ENCODE measurements at regions not wholly inside any gene's neighbourhood (a gene's known extent, or its start where the extent isn't known, plus 50 kb on each side); places are given as distances from the start of the nearest gene placed in this dataset.

DNA sequence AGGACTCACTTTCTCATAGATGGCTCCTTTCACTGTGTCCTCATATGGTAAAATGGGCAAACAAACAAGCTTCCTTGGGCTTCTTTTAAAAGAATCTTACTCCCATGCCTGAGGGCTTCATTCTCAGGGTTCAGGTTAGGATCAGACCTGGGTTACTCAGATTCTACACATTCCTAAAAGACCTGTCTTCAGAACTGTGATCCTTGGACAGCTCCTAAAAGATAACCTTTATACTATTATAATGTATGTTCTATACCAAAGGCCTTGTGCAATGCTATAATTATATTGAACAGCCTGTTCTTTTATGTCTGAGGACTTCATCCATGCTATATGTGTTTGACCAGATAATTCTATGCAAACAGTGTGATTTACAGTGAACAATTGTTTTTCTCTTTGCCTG, 264.4 kb upstream of the CDH10 start:
- Histone ChIP-seq H3K4me2 (no peak overlapping the region), H3K9me3 (no peaks in the 10 kb centered on the region), H3K4me3 (no peak overlapping the region), H3K27ac (no peak overlapping the region), H3K4me1 (no peaks in the 10 kb centered on the region)
- no peak for DNase-seq (ENCODE audit: low read depth in 1 of 2, low spot score in 1 of 2)
- no peak for ATAC-seq
- ChIA-PET CTCF (no interaction called here), POLR2A (no interaction called here)
- TF ChIP-seq MAZ (IDR thresholded peaks at IDR 0.05; ENCODE audit: borderline replicate concordance, low read depth, low read length) (no peak), CEBPB (IDR thresholded peaks at IDR 0.05) (no peak)
- TF ChIP-seq, protein P1, sequence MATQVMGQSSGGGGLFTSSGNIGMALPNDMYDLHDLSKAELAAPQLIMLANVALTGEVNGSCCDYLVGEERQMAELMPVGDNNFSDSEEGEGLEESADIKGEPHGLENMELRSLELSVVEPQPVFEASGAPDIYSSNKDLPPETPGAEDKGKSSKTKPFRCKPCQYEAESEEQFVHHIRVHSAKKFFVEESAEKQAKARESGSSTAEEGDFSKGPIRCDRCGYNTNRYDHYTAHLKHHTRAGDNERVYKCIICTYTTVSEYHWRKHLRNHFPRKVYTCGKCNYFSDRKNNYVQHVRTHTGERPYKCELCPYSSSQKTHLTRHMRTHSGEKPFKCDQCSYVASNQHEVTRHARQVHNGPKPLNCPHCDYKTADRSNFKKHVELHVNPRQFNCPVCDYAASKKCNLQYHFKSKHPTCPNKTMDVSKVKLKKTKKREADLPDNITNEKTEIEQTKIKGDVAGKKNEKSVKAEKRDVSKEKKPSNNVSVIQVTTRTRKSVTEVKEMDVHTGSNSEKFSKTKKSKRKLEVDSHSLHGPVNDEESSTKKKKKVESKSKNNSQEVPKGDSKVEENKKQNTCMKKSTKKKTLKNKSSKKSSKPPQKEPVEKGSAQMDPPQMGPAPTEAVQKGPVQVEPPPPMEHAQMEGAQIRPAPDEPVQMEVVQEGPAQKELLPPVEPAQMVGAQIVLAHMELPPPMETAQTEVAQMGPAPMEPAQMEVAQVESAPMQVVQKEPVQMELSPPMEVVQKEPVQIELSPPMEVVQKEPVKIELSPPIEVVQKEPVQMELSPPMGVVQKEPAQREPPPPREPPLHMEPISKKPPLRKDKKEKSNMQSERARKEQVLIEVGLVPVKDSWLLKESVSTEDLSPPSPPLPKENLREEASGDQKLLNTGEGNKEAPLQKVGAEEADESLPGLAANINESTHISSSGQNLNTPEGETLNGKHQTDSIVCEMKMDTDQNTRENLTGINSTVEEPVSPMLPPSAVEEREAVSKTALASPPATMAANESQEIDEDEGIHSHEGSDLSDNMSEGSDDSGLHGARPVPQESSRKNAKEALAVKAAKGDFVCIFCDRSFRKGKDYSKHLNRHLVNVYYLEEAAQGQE (IDR thresholded peaks at IDR 0.05), result peak; percentile 23; the same call in 1 of the 2 replicates
- no peak for FAIRE-seq

DNA sequence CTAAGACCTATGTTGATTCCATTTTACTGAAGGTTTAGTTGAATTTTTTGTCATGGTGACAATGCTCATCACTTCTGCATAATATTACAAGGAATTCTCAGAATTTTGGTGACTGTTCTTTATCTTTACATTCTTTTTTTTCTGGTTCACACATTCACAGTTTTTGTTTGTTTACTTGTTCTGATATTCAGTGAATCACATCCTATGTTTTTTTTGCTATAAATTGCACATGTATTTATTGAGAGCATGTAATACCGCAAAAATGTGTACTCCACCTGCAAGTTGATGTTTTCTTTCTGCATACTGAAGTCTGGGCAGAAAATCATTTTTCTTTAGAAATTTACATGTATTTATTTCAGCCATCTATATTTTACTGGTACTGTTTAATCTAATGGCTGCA, 261.9 kb upstream of the CDH10 start:
- CTCF ChIA-PET, result no interaction called here
- ATAC-seq (no peak), DNase-seq (ENCODE audit: low read depth in 1 of 2, low spot score in 1 of 2) (no peak), FAIRE-seq (no peak)
- Histone ChIP-seq H3K4me1 (no peaks in the 10 kb centered on the region), H3K27ac (no peak overlapping the region), H3K4me3 (no peak overlapping the region), H3K9me3 (no peaks in the 10 kb centered on the region), H3K4me2 (no peak overlapping the region)
- 8% methylated on average over 1 of the region's 1 CpG for WGBS (ENCODE audit: missing lambda C conversion rate)
- POLR2A ChIA-PET, result no interaction called here
- no peak for TF ChIP-seq TFCP2L1 (CRISPR knock-in tag; IDR thresholded peaks at IDR 0.05)
- TF ChIP-seq JUN (IDR thresholded peaks at IDR 0.05), result no peak
- TF ChIP-seq CEBPB (IDR thresholded peaks at IDR 0.05), result no peak
- TF ChIP-seq CBX2 (IDR thresholded peaks at IDR 0.05; ENCODE audit: borderline replicate concordance, low read depth), result no peak
- TF ChIP-seq RFX5 (IDR thresholded peaks at IDR 0.05), result no peak
- no peak for TF ChIP-seq MAFK (IDR thresholded peaks at IDR 0.05; ENCODE audit: partially characterized antibody)
- TF ChIP-seq CHD2 (IDR thresholded peaks at IDR 0.05; ENCODE audit: low read length, partially characterized antibody), result no peak
- TF ChIP-seq TP53 (CRISPR knock-in tag; IDR thresholded peaks at IDR 0.05), result no peak
- no peak for TF ChIP-seq GATA3 (IDR thresholded peaks at IDR 0.05; ENCODE audit: borderline replicate concordance)

DNA sequence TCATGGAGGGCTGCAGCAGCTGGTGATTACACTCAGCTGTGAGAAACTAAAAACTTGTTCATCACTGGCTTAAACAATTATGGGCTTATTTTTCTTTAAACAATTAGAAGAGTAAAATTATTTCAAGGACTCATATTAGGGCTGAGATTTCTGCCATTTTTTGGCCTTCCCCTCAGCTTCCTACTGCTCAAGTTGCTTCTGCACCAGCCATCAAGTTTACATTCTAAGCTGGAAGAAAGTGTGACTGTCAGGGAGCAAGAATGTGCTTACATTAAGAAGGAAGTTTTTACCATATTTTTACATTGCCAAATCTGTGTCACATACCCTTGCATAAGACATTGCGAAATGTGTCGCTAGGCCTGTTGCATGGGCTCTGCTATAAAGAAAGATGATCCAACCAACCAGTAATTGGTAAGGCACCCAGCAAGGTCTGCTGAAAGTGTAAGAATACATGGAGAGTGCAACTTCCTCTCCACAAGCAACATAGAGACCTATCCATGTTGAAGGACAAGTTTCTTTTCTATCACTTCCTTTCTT, 260.3 kb upstream of the CDH10 start:
- FAIRE-seq (no peak), DNase-seq (ENCODE audit: low read depth in 1 of 2, low spot score in 1 of 2) (peak in 1 of 2 experiments; percentile 1), ATAC-seq (no peak)
- H3K9me3 ChIP-seq, result no peaks in the 10 kb centered on the region
- H3K4me1 ChIP-seq, result no peaks in the 10 kb centered on the region
- 34% methylated on average over 2 of the region's 2 CpGs for WGBS (ENCODE audit: missing lambda C conversion rate)
- no peak for TF ChIP-seq EP300 (IDR thresholded peaks at IDR 0.05)
- no peak for TF ChIP-seq ESRRA (IDR thresholded peaks at IDR 0.05; ENCODE audit: borderline replicate concordance, low read length)
- no peak for TF ChIP-seq EHF (CRISPR knock-in tag; IDR thresholded peaks at IDR 0.05)
- TF ChIP-seq JUN (IDR thresholded peaks at IDR 0.05), result no peak
- no peak for TF ChIP-seq MYC (IDR thresholded peaks at IDR 0.05; ENCODE audit: borderline replicate concordance, low read length)
- ChIA-PET POLR2A (no interaction called here), CTCF (no interaction called here)
- no peak overlapping the region for H3K4me2 ChIP-seq
- H3K27ac ChIP-seq, result no peak overlapping the region
- no peak overlapping the region for H3K4me3 ChIP-seq

DNA sequence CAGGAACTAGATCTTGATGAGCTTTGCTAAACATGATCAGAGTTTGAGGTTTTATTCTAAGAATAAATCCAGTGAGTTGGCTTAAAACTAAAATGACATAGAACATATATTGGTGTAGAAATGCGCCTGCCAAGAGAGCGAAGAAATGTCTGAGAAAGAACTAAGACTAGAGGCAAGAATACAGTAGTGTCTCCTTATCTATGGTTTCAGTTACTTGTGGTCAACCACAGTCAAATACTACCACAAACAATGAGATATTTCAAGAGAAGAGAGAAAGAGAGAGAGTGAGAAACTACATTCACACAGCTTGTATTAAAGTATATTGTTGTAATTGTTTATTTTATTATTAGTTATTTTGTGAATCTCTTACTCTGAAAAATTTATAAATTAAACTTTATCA, 254.4 kb upstream of the CDH10 start:
- no peak for FAIRE-seq

More for the DNA sequence above, 254.4 kb upstream of the CDH10 start:
- ATAC-seq, result no peak
- no peaks in the 10 kb centered on the region for H3K9me3 ChIP-seq
- H3K27ac ChIP-seq, result no peak overlapping the region
- no peak overlapping the region for H3K4me3 ChIP-seq
- no peaks in the 10 kb centered on the region for H3K4me1 ChIP-seq
- TF ChIP-seq CBX2 (IDR thresholded peaks at IDR 0.05; ENCODE audit: borderline replicate concordance, low read depth) (no peak), NPAS2 (CRISPR knock-in tag; IDR thresholded peaks at IDR 0.05; ENCODE audit: borderline replicate concordance) (no peak), BHLHE40 (IDR thresholded peaks at IDR 0.05; ENCODE audit: low read depth, low read length) (no peak), JUNB (IDR thresholded peaks at IDR 0.05) (no peak), EHMT2 (IDR thresholded peaks at IDR 0.05; ENCODE audit: low read depth) (no peak), CHD4 (IDR thresholded peaks at IDR 0.05; ENCODE audit: borderline replicate concordance) (no peak), KDM1A (IDR thresholded peaks at IDR 0.05; ENCODE audit: low read depth) (no peak), ZC3H11A (IDR thresholded peaks at IDR 0.05) (no peak)
- TF ChIP-seq, protein P2, sequence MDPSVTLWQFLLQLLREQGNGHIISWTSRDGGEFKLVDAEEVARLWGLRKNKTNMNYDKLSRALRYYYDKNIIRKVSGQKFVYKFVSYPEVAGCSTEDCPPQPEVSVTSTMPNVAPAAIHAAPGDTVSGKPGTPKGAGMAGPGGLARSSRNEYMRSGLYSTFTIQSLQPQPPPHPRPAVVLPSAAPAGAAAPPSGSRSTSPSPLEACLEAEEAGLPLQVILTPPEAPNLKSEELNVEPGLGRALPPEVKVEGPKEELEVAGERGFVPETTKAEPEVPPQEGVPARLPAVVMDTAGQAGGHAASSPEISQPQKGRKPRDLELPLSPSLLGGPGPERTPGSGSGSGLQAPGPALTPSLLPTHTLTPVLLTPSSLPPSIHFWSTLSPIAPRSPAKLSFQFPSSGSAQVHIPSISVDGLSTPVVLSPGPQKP (IDR thresholded peaks at IDR 0.05; ENCODE audit: low read depth, low read length), result no peak
- ChIA-PET CTCF (no interaction called here), POLR2A (no interaction called here)
- 41% methylated on average over 2 of the region's 2 CpGs for WGBS (ENCODE audit: missing lambda C conversion rate)
- H3K4me2 ChIP-seq, result no peak overlapping the region
- DNase-seq (ENCODE audit: low read depth in 1 of 2, low spot score in 1 of 2), result no peak
